HG03064 (cell line): ENCODE measurements at regions not wholly inside any gene's neighbourhood (a gene's known extent, or its start where the extent isn't known, plus 50 kb on each side); places are given as distances from the start of the nearest gene placed in this dataset.
"Not testable (repeated sequence)": the region's sequence is repeated elsewhere in the genome, so short reads cannot be mapped to it uniquely, and the experiment has no call there.

ENCODE experiments used
- ATAC-seq: cut with Tn5 transposase; IDR thresholded peaks from one replicate; pipeline ENCODE4 v1.9.1; 2021; ENCODE audit warnings: low read depth; ENCODE audit not compliant: unreplicated experiment

DNA sequence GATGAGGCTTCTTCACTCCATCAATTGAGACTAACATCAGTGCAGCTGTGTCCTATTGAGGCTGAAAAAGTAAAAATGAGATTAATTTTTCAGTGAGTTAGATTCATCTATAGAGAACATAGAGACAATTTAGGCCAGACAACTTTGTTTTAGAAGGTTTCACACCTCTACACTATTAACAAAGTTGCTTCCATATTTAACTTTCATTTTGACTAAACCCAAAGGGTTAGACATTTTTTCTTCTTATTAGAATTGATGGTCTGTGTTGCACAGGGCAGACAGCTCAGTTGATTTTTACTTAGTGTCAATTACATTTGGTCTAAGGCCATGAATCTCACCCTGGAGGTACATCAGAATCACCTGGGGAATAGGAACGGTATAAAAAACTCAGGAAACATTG lies 130.2 kb upstream of the NXPH2 start:
- no peak for ATAC-seq

DNA sequence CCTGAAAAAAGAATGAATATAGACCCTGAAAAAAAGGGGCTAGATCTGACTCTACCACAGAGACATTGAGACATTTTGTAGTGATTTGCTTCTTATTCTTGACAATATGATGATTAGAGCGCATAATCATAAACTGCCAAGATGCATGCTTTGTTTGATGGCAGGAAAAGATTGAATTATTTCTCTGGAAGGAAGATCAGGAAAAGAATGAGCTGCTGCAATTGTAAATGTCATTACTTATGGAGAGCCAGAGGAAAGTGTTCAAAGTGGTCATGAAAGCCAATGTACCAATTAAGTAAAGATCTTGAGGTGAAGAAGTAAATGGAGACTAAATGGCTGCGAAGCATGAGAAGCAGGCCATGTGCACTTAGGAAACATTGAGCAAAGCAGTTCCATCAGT lies 126.4 kb upstream of the NXPH2 start:
- ATAC-seq = no peak

DNA sequence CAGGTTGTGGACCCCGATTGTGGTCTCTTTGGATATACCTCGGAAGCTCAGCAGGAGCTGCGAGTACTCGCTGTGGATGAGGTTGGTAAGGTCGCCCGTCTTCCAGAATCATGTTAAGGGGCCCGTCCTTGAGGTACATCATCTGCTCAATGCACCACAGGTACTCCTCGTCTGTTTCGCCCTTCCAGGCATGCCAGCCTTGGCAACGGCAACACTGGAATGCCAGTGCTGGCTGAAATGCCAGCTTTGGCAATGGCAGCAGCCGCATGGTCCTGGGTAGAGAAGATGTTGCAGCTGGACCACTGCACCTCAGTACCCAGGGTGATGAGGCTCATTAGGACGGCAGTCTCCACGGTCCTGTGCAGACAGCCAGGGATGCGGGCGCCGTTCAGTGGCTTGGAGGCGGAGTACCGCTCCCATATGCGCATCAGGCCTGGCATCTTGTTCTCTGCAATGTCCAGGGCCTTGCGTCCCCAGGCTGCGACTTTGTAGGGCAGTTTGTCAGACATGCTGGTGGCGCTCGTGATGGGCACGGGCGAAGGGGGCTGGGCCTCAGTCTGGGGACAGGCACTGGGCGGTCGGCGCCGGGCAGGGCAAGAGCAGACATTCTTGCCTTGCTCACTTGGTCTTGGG lies 122.2 kb upstream of the NXPH2 start:
- no peak for ATAC-seq

DNA sequence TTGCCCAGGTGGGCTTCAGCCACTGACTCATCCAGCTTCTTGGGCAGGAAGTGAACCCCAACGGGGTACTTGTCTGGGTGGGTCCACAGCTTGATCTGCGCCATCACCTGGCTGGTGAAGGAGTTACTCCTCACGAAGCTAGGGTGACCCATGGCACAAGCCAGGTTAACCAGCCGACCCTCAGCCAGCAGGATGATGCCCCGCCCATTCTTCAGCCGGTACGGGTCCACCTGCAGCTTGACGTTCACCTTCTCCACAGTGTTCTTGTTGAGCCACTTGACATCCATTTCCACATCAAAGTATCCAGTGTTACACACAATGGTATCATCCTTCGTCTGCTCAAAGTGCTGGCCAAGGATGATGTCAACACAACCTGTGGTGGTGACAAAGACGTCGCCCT lies 121.3 kb upstream of the NXPH2 start:
- ATAC-seq = no peak

DNA sequence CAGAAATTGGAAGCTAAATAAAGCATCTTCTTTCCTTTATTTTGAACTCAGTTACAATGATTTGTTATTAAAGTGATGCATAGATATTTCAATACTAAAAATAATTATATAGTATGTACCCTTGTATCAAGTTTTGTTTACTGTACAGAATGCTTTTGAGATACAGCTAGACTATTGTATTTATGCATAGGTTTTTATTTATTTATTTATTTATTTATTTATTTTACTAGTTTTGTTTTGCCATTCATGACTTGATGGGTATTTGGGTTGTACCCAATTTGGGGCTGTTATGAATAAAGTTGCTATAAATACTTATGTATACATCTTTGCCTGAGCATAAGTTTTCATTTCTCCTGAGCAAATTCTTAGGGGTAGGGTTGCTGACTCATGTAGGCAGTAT lies 118.7 kb upstream of the NXPH2 start:
- no peak for ATAC-seq

DNA sequence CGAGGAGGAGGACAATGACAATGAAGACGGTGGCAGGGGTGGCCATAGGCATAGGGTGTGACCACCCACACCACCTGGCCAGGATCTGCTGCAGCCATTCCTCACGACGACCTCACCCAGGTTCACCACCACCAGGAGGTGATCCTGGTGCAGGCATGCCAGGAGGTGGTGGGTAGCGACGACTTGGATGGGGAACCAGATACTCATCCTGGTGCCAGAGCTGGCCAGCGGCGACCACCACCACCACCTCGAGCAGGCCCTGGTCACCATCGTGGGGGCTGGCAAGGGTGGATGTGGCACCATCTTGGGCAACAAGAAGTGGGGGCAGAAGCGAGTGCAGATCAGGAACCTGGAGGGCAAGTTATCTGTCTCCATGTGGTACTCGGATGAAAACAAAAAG lies 117.1 kb upstream of the NXPH2 start:
- ATAC-seq = no peak

DNA sequence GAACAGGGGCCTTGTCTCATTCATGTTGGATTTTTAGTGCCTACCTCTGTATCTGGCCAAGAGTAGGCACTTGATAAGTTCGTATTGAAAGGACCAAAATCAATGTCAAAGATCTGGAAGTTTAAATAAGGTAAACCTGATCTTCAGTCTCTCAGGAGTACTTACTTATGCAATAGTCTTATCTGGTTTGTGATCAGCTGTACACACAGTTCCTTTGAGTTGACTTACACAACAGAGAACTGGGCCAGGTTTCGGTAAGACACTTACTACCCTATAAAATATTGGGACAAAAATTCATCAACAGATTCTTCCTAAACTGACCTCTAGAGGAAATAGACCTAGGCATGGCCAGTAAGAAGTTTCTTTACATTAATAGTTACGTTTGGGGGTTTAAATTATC lies 113.6 kb upstream of the NXPH2 start:
- ATAC-seq = no peak

DNA sequence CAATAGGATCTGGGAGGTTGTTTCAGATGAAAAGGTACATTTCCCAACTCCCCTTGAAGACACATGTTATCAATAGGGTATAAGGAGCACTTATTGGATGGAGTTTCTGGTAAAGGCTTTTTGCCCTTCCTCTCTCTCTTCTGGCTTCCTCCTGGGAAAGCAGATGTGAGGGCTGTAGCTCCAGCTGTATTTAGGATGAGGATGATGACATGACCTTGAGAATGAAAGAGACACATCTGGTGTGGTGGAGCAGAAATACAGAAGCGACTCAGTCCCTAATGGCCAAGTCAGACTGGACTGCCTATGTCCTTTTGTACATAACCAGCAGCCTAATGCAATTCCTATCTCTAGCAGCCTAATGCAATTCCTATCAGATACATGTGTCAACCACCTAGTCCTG lies 100.9 kb upstream of the NXPH2 start:
- no peak for ATAC-seq

DNA sequence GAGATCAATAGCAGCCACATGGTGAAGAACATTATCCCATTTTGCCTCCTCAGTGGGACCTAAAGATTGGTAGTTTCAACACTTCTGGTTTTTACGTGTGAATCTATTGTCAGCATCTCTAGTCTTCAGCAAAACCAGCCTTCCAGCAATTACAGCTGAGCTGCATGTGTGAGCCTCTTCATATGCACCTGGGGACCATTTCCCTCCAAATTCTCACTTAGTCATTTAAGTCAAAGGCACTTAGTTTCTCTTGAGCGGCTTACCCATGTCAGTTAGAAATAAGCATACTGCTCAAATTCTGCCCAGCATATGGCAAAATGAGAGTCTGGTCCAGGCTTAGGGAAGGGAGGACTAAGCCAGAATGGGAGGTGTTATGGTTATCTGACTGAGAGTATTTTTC lies 99.7 kb upstream of the NXPH2 start:
- ATAC-seq = no peak

DNA sequence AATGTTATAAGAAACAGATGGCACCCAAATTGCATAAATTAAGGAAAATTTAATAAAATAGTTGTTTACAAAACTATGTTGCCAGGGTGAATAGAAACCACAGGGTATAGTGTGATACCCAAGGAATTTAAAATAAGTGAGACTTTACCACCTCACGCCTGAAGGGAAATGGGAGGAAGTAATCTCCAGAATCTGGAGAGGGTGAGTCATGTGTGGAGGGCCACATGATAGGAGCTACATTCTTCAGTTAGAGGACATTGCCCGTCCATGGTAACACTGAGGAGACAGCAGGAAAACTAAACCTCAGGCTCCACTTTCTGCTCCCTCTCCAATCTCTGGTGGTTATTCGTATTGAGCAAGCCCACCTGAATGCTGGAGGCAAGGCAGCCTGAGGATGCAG lies 97.2 kb upstream of the NXPH2 start:
- no peak for ATAC-seq

DNA sequence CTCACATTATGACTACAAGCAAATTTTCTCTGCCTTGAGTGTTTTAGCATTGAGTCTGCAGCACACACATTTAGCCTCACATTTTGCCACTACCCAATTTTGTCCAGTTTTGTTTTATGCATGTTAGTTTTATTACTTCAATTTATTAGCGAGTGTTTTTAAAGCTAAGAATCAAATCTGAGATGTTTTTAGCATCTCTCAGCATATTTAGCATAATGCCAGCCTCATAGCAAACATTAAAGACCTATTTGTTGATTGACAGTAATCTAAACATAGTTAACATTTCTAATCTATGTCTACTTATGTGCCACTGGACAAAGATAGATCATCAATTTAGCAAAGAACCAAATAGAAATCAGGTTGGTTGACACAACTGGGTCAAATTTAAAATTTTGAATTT lies 94.1 kb upstream of the NXPH2 start:
- ATAC-seq = no peak

DNA sequence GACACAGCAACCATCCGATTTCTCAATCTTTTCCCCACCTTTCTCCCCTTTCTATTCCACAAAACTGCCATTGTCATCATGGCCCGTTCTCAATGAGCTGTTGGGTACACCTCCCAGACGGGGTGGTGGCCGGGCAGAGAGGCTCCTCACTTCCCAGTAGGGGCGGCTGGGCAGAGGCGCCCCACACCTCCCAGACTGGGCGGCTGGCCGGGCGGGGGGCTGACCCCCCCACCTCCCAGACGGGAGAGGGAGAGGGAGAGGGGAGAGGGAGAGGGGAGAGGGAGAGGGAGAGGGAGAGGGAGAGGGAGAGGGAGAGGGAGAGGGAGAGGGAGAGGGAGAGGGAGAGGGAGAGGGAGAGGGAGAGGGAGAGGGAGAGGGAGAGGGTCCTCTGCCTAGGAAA lies 91.9 kb upstream of the NXPH2 start:
- not testable (repeated sequence) for ATAC-seq

DNA sequence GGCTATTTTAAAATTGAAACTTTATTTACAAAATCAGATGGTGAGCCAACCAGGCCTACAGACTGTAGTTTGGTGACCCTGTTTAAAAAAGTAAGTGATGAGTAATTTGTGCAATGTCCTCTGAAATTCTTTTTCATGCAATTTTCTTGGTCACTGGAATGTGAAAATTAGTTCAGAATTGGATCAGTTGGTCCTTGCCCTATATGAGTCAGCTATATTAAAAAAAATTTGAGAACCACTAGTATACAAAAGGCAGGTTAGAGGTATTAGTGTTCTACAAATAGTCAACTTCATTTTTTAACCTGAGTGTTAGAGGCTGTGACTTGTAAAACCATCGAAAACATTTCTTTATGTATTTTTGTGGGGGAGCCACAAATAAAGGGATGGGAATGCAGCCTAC lies 91.1 kb upstream of the NXPH2 start:
- ATAC-seq = no peak

DNA sequence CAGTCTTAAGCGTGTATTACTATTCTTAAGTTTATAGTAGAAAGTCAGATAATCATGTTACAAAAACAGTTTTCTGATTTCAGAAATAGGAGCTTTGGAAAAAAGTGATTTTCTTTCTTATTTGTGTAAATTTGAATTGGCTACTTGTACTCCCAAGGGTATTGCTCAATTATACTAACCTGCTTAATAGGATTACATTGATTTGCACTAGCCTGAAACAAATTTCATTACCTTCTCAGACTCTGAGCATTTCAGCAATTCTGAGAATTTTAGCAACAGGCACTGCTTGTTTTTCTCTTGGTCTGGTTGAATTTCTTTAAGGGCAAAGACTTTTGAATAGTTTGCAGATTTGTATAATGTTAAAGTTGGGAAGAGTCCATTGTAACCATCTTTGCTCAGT lies 87.2 kb upstream of the NXPH2 start:
- no peak for ATAC-seq

DNA sequence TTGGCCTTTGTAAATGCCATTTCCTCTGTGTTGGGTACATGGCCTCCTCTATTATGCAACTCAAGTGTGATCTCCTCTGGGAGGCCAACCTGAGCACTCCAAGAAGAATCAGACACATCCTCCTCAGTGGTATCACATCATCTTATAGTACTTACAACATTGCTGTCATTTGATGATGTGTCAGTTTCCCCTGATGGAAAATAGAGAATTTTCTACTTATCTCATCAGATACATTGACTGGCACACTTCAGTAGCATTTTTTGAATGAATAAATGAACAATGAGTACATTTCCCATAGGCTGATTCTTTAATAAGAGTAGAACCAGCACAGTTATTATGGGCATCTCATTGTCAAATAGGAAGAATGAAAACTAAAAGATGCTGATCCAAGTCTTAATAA lies 86.6 kb upstream of the NXPH2 start:
- no peak for ATAC-seq

DNA sequence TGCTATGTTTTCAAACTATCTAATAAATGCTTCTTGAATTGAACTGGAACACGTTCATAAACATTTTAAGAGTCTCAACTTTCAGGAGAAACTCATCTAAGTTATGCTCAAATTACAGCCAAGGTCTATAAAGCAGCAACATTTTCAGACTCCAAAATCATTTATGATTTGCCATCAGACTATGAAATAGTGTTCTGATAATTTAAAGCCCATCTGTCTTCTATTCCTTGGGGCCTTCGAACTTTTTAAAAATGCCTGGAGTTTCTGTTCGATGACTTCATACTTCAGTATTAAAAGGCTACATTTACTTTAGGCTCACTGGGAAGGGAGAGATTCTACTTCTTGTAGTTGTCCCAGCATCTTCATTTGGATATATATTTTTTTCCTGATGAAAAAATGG lies 73.6 kb upstream of the NXPH2 start:
- no peak for ATAC-seq

DNA sequence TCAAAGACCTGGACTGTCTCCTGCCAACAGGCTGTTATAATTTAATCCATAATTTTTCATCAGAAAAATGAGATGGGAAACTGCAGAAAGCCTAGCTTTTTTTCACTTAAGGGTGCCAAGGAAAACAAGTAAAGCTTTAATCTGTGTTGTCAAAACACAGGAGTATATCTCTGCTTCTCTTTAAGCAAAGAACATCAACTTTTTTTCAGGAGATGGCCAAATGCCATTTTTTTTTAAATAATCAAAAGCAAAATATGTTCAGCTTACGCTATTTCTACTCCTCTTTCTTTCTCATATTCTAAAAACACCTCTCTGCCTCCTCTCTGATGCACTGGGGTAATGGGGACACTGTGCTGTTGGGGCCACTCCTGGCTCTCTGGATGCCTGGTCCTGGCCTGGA lies 73.1 kb upstream of the NXPH2 start:
- no peak for ATAC-seq

DNA sequence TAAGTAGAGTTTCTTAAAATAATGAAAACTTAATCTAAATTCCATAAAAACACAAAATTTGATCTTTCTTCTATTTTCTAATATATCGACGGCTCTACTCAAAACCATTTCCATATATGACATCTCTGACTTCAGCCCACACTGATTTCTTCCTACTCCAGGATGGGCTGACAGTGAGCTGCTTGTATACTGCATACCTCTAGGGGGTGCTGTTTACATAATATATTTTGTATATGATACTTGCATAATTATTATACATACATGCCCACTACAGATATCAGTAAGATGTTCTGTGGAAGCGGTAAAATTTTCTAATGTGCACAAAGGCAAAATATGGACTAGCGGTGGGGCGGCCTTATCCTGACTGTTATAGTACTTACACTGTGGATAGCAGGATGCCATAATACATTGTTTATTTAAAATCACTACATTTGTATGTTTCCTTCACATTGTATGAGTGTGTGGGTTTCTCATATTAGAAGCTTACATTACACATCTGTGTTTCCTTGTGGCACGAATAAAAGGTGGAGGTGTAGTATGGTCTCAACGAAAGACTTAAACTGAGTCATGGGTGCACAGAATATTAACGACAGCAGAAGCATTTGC lies 66.1 kb upstream of the NXPH2 start:
- peak; percentile 83 for ATAC-seq

DNA sequence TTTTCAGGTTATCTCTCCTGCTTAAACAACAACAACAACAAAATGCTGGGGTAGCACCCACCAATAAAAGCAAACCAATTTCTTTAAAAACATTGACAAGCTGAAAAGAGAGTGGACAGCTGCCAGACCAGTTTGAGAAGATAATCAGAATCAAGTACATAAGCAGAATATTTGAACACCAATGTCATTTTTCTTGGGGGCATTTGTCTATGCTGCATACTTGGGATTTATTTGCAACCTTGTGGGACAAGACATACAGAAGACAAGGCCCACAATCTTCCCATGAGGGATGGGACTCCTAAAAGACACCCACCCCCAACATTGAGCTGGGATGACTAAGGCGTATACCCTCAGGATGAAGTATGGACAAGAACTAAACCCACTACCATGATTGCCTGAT lies 62.2 kb upstream of the NXPH2 start:
- ATAC-seq = no peak

DNA sequence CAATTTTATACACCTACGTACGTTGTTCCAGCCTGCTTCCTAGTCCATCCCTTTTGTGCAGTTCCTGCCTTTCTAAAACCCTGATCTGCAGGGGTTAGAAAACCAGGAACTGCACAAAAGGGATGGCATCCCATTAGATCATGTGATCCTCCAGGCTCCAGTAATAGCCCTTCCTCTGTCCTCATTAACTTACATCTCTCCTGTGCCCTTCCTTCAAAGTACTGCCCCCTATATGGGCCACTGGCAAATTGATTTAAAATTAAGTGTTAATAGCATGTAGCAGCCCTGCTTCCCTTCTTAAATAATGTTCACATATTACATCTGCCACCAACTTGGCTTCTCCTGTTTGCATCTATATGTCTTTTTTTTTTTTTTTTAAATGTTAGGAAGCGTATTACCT lies 61.3 kb upstream of the NXPH2 start:
- no peak for ATAC-seq

DNA sequence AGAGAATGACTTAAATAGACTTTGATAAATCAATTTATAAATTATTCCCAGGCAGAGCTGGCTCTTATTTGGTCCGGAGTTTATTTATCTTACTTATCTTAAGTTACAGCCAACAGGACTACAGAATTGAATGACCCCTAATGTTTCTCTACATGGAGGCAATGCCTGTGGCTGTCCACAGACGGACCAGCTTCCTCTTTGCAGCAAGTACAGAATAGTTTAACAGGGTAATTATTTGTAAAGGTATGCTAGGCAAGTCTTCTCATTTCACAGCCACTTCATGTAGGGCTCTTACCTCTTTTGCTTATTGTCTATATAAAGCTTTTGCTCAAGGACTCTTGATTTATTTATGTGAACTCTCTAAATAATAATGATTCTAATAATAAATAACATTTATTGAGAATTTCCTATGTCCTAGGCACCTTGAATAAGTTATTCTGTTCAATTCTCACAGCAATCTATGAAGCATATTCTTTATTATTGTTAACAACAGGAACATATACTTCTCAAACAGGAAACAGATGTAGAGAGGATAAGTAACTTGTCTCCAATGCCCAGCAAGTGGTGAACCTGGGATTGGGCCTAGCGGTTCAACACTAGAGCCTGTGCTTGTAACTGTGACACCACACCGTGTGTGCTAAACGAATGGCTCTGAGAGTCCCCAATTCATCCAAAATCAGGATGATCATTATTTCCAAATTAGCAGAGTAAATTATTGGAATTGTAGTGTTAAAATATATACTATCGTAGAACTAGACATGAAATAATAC lies 58.8 kb upstream of the NXPH2 start:
- no peak for ATAC-seq

DNA sequence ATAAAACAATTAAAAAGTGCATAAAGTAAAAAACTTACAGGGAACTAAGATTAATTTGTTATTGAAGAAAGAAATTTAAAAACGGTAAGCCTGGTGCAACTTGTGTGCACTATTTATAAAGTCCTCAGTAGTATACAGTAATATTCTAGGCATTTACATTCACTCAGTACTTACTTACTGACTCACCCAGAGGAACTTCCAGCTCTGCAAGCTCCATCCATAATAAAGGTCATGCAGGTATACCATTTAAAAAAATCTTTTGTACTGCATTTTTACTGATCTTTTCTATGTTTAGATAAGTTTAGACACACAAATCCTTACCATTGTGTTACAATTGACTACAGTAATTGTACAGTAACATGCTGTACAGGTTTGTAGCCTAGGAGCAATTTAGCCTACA lies 51.5 kb upstream of the NXPH2 start:
- no peak for ATAC-seq
